ENCODE measurements at regions not wholly inside any gene's neighbourhood (a gene's known extent, or its start where the extent isn't known, plus 50 kb on each side); places are given as distances from the start of the nearest gene placed in this dataset.
A peak's percentile ranks its signal among the peaks of the same experiment; 100 is the strongest.

- no peak for DNase-seq (ENCODE audit: low read depth)
Measured at GRCh38 chr6:91646649-91647048, 1059.8 kb upstream of the MAP3K7 start.

- DNase-seq (ENCODE audit: low read depth) = no peak
Measured at GRCh38 chr6:91645811-91646210, 1058.9 kb upstream of the MAP3K7 start.

- DNase-seq (ENCODE audit: low read depth) = no peak
Measured at GRCh38 chr6:91637217-91637616, 1050.3 kb upstream of the MAP3K7 start.

DNA sequence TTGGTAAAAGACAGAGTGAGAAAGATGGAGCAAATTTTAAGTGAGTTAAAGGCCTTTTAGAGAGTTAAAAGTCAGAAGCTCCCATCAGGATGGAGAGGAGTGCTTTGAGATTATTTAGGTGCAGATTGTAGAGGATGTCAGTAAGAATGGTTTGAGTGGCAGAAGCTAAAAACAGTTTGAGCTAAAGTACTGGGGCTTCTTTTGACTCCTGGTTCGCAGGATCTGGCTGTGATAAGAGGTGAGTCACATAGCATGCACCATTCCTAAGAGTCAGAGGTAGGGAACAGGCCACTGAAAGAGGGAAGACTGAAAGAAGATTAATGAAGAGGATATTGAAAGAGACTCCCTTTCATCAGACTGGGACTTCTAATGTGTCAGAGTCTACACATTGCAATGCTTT is 1047.9 kb upstream of the MAP3K7 start:
- no peak for DNase-seq (ENCODE audit: low read depth)

GRCh38 chr6:91633374-91634111 is 1046.7 kb upstream of the MAP3K7 start:
- no peak for DNase-seq (ENCODE audit: low read depth)

DNA sequence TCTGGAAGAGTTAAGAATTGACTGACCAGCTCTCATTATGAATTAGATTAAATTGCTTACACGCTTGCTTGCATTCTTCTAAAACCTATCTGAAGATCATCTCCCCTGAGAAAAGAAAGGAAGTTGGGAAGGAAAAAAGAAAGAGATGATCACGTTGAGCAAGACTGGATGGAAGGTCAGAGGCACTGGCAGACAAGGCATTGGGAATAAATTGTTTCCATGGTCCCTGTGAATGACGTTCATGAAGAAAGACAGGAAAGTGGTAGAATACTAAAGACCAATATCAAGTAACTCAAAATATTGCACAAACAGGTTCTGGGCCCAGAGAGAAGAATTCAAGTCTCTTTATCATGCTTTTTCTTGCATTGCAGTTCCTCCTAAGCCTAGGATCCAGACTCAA is 1045.4 kb upstream of the MAP3K7 start:
- DNase-seq (ENCODE audit: low read depth) = no peak

DNA sequence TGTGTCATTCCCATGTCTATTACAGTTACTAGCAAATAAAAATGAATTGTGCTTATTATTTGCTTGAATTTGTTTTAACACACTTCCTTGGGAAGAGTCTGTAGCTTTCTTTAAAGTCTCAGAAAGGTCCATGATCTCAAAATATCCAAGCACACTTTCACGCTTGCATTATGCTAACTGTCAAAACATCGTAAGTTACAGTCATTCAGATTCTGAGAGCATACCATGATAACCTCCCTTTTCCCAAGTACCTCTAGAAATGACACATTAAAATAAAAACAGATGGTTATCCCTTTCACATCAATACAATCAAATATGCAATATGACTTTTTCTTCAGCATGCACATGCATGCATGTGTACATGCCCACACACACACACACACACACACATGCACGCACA is 1044.4 kb upstream of the MAP3K7 start:
- DNase-seq (ENCODE audit: low read depth) = no peak

- no peak for DNase-seq (ENCODE audit: low read depth)
Measured at GRCh38 chr6:91626911-91627310, 1040.0 kb upstream of the MAP3K7 start.

GRCh38 chr6:91613481-91613880 is 1026.6 kb upstream of the MAP3K7 start:
- DNase-seq (ENCODE audit: low read depth) = no peak

DNA sequence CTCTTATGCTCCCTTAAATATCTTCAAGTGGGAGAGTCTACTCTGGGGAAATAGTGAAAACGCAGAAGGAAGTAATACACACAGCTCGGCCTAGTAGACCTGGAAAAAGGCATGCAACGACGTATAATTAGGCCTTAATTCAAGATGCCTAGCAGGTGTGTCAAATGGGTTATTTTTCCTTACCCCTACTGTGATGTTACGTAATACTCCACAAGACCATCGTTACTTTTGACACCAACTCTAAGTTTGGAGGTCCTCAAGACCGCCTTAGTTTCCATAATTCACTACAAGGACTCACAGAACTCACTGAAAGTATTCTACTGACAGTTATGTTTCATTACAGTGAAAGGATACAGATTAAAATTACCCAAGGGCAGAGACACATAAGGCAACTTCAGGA is 1024.3 kb upstream of the MAP3K7 start:
- DNase-seq (ENCODE audit: low read depth) = no peak

DNA sequence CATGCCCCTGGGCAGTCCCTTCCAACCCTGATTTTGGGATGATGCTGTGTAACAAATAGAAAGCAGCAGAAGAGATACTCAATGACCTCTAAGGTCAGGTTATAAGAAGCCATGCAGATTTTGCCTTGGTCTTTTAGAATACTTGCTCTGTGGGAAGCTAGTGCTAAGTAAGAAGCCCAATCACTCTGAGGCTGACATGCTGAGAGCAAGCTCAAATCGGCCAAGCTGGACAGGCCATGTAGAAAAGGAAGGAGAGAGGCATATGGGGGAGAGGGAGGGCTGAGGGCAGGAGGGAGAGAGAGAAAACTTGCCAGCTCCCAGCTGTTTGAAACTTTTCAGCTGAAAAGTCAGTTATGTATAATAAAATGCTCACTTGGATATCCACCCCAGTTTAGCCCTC is 1021.6 kb upstream of the MAP3K7 start:
- DNase-seq (ENCODE audit: low read depth) = no peak

DNA sequence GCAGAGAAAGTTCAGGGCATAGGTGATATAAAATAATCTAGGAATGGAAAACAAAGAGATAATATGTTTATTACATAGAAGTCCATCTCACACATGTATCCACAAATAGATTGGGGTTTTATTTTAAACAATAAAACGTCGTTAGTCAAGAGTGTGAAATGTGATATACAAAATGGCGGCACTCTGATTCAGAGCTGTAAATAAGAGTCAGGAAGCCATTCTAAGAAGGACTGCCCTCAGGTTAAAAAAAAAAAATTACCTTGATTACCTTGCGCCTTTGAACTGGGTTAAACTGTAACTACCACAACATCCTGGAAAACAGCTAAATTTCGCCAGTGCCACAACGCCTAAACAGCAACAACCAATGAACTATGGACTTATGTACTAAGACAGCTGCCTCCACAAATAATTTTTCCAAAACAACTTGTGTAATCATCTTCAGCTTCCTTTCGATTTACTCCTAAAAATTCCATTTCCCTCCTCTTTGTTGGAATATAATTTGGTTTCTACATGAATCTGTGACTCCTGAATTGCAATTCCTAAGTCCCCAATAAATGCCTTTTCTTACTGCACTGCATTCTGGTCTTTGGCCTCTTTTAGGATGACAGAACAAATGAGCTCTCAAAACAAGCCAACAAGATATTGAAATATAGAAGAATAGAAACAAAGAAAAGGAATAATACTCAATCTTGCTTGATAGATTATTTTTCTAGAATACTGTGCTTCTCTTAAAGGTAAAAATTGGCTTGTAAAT is 1019.5 kb upstream of the MAP3K7 start:
- no peak for DNase-seq (ENCODE audit: low read depth)

DNA sequence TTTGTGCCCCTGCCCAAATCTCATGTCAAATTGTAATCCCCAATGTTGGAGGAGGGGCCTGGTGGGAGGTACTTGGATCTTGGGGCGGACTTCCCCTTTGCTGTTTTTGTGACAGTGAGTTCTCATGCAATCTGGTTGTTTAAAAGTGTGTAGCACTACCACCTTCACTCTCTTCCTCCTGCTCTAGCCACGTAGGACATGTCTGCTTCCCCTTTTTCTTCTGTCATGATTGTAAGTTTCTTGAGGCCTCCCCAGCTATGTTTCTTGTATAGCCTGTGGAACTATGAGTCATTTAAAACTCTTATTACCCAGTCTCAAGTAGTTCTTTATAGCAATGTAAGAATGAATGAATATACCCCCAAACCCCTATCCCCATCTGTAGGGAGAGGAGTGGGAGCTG is 1013.7 kb upstream of the MAP3K7 start:
- no peak for DNase-seq (ENCODE audit: low read depth)

DNA sequence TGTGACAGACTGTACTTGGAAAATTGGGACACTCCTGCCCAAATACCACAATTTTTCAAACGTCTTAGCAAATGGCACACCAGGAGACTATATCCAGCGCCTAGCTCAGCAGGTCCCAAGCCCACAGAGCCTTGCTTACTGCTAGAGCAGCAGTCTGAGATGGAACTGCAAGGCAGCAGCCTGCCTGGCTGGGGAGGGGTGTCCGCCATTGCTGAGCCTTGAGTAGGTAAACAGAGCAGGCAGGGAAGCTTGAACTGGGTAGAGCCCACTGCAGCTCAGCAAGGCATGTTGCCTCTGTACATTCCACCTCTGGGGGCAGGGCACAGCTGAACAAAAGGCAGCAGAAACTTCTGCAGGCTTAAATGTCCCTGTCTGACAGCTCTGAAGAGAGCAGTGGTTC is 1003.3 kb upstream of the MAP3K7 start:
- no peak for DNase-seq (ENCODE audit: low read depth)

DNA sequence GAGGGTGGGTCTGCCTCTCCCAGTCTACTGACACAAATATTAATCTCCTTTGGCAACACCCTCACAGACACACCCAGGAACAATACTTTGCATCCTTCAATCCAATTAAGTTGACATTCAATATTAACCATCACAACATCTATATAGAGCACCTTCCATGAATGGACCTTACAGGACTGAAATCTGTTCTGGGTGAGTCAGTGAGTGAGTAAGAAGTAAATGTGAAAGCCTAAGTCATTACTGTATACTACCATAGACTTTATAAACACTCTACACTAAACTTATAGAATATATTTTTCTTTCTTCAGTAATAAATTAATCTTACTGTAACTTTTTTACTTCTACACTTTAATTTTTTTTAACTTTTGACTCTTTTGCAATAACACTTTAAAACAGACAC is 993.8 kb upstream of the MAP3K7 start:
- DNase-seq (ENCODE audit: low read depth) = no peak

DNA sequence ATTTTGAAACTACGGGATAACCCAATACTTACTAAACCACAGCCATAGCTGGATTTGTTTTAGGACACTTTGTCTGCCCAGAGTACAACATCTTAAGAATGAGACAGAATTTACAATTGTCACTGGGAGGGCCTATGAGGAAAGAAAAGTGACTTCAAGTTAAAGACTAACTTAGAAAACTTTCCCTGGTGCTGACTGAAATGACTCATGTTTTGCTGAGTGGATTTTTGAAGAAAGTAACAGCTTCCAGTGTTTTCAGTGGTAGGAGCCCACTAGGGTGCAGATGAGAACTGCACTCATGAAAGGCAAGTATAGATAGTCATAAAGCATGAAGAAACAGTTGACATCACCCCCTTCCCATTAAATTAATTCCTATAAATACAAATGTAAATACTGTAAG is 988.2 kb upstream of the MAP3K7 start:
- DNase-seq (ENCODE audit: low read depth) = no peak

- DNase-seq (ENCODE audit: low read depth) = no peak
Measured at GRCh38 chr6:91573826-91574416, 987.0 kb upstream of the MAP3K7 start.

DNA sequence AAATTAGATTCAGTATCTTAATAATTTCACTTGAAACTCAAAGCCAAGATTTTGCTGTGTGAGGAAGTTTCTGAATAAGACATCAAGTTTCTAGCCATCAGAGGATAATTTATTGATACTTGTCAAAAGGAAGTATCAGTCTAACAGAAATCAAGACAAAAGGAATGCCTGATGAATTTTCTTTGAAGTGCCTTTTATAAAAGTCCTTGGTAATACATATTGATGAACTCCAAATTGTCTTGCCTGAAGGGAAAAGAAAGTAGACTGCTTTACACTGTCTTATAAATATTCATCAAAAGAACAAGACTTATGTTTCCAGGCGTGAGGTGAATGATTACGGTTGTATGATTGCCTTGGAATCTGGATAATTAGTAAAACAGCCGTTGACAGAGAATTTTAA is 986.0 kb upstream of the MAP3K7 start:
- no peak for DNase-seq (ENCODE audit: low read depth)

DNA sequence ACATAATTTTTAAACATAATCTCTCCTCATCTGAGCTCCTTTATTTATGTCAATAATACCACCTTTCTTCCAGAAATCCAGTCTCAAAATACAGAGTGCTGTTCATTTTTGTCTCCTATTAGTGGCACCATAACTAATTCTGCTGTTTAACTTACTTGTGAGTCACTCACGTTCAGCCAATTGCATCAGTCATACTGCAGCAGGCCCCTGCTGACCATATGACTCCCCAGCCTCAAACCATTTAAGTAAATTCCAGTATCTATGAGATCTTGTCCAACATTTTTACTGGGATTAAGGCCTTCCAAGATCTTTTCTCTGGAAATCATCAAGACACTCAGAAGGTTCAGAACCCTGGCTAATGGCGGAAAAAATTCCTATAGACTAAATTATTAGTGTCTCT is 982.2 kb upstream of the MAP3K7 start:
- peak; percentile 0 for DNase-seq (ENCODE audit: low read depth)

- DNase-seq (ENCODE audit: low read depth) = peak; percentile 1
Measured at GRCh38 chr6:91566467-91566866, 979.6 kb upstream of the MAP3K7 start.

DNA sequence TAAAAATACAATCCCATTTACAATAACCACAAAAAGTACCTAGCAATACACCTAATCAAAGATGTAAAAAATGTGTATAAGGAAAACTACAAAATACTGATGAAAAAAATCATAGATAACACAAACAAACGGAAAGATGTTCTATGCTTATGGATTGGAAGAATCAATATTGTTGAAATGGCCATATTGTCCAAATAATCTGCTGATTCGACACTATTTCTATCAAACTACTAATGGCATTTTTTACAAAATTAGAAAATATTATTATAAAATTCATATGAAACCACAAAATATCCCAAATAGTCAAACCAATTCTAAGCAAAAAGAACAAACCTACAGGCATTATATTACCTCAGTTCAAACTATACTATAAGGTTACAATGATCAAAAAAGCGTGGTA is 978.3 kb upstream of the MAP3K7 start:
- no peak for DNase-seq (ENCODE audit: low read depth)

- DNase-seq (ENCODE audit: low read depth) = no peak
Measured at GRCh38 chr6:91562955-91563354, 976.1 kb upstream of the MAP3K7 start.

GRCh38 chr6:91560409-91560808 is 973.5 kb upstream of the MAP3K7 start:
- no peak for DNase-seq (ENCODE audit: low read depth)
